ENCODE measurements at regions not wholly inside any gene's neighbourhood (a gene's known extent, or its start where the extent isn't known, plus 50 kb on each side); places are given as distances from the start of the nearest gene placed in this dataset.
"Not testable (repeated sequence)": the region's sequence is repeated elsewhere in the genome, so short reads cannot be mapped to it uniquely, and the experiment has no call there.

DNA sequence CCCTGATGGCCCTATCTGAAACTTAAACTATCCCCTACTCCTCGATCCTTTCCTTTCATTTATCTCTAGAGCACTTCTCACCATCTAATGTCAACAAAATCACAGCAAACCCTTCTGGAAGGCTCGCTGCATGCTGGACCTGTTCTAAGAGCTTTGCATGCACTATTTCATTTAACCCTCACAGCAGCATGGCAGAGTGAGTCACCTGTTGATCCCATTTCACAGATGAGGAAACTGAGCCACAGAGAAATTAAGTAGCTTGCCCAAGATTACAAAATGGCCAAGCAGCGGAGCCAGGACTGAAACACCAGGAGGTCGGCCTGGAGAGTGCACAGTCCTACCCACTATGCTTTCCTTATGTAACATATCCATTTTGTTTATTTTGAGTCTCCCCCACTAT is 93.1 kb downstream of the ZNF622 start:
- Histone ChIP-seq H3K36me3 (ENCODE audit: control insufficient read depth in 3 of 3, insufficient read depth in 2 of 3, low read depth in 1 of 3, low read length in 3 of 3) (no peaks in the 10 kb centered on the region), H3K27ac (ENCODE audit: low read depth in 1 of 3, low read length in 2 of 3) (no peak overlapping the region), H3K9me3 (ENCODE audit: control insufficient read depth in 2 of 2, insufficient read depth in 1 of 2, low read depth in 1 of 2, low read length in 1 of 2) (no peaks in the 10 kb centered on the region), H3K4me3 (ENCODE audit: low read depth in 1 of 3, low read length in 3 of 3) (no peak overlapping the region), H3K27me3 (ENCODE audit: control insufficient read depth in 3 of 3, insufficient read depth in 3 of 3, low read length in 3 of 3) (no peaks in the 10 kb centered on the region), H3K4me1 (ENCODE audit: control insufficient read depth in 3 of 3, insufficient read depth in 2 of 3, low read depth in 1 of 3, low read length in 2 of 3) (no peaks in the 10 kb centered on the region)
- 58 to 66% (median 61%) methylated on average over 4 of the region's 4 CpGs for WGBS, 3 donors
- no peak for DNase-seq
- no peak for FAIRE-seq

DNA sequence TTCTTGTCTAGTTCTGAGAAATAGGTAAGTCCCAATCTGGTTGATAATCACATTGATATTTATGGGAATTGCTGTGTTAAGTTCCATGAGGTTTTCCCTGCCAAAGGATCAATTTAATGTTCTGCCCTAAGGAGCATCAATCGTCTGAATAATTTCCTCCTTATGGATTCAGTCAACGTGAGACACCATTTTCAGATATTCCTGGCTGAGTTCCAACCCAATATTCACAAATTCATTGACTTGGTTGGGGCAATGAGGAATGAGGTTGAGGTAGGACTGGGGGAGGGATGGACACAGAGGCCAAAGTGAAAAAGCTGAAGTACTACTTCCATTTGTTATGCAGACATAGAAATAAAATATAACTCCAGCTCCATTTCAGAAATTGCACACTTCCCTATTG is 99.1 kb downstream of the ZNF622 start:
- H3K4me1 ChIP-seq (ENCODE audit: control insufficient read depth in 3 of 3, insufficient read depth in 2 of 3, low read depth in 1 of 3, low read length in 2 of 3) = no peaks in the 10 kb centered on the region
- 56 to 66% (median 60%) methylated on average over 2 of the region's 2 CpGs for WGBS, 3 donors
- no peaks in the 10 kb centered on the region for H3K9me3 ChIP-seq (ENCODE audit: control insufficient read depth in 2 of 2, insufficient read depth in 1 of 2, low read depth in 1 of 2, low read length in 1 of 2)
- H3K27me3 ChIP-seq (ENCODE audit: control insufficient read depth in 3 of 3, insufficient read depth in 3 of 3, low read length in 3 of 3) = no peaks in the 10 kb centered on the region
- DNase-seq = no peak
- H3K4me3 ChIP-seq (ENCODE audit: low read depth in 1 of 3, low read length in 3 of 3) = no peak overlapping the region
- no peak for FAIRE-seq
- no peak overlapping the region for H3K27ac ChIP-seq (ENCODE audit: low read depth in 1 of 3, low read length in 2 of 3)
- H3K36me3 ChIP-seq (ENCODE audit: control insufficient read depth in 3 of 3, insufficient read depth in 2 of 3, low read depth in 1 of 3, low read length in 3 of 3) = no peaks in the 10 kb centered on the region

DNA sequence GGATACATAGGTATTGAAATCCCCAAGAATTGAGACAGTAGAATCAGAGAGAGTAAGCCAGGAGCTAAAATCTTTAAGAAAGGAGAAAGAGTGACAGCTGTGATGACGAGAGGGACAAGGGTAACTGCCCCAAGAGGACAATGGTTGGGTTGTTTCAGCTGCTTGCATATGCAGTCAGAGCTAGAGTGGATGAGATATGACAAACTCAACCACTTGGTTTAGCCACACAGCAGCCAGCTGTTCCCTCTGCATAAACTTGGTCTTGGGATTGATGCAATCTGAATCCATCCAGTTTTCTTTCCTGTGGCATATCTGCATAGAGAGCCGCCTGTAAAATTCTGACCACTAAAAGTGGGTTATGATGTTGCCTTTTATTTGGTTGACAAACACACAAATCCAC is 100.7 kb downstream of the ZNF622 start:
- Histone ChIP-seq H3K9me3 (ENCODE audit: control insufficient read depth in 2 of 2, insufficient read depth in 1 of 2, low read depth in 1 of 2, low read length in 1 of 2) (no peaks in the 10 kb centered on the region), H3K4me3 (ENCODE audit: low read depth in 1 of 3, low read length in 3 of 3) (no peak overlapping the region), H3K36me3 (ENCODE audit: control insufficient read depth in 3 of 3, insufficient read depth in 2 of 3, low read depth in 1 of 3, low read length in 3 of 3) (no peaks in the 10 kb centered on the region), H3K27me3 (ENCODE audit: control insufficient read depth in 3 of 3, insufficient read depth in 3 of 3, low read length in 3 of 3) (no peaks in the 10 kb centered on the region), H3K27ac (ENCODE audit: low read depth in 1 of 3, low read length in 2 of 3) (no peak overlapping the region), H3K4me1 (ENCODE audit: control insufficient read depth in 3 of 3, insufficient read depth in 2 of 3, low read depth in 1 of 3, low read length in 2 of 3) (no peaks in the 10 kb centered on the region)
- FAIRE-seq = no peak
- WGBS, 3 donors = 49 to 66% (median 63%) methylated on average over 2 of the region's 2 CpGs
- no peak for DNase-seq

DNA sequence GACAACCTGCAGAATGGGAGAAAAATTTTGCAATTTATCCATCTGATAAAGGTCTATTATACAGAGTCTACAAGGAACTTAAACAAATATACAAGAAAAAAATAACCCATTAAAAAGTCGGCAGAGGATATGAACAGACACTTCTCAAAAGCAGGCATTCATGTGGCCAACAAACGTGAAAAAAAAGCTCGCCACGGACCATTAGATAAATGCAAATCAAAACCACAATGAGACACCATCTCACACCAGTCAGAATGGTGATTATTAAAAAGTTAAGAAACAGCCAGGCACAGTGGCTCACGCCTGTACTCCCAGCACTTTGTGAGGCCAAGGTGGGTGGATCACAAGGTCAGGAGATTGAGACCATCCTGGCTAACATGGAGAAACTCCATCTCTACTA is 112.2 kb downstream of the ZNF622 start:
- not testable (repeated sequence) for H3K27me3 ChIP-seq (ENCODE audit: control insufficient read depth in 3 of 3, insufficient read depth in 3 of 3, low read length in 3 of 3); H3K4me1 ChIP-seq (ENCODE audit: control insufficient read depth in 3 of 3, insufficient read depth in 2 of 3, low read depth in 1 of 3, low read length in 2 of 3); H3K4me3 ChIP-seq (ENCODE audit: low read depth in 1 of 3, low read length in 3 of 3); H3K9me3 ChIP-seq (ENCODE audit: control insufficient read depth in 2 of 2, insufficient read depth in 1 of 2, low read depth in 1 of 2, low read length in 1 of 2); DNase-seq; H3K27ac ChIP-seq (ENCODE audit: low read depth in 1 of 3, low read length in 2 of 3); FAIRE-seq; H3K36me3 ChIP-seq (ENCODE audit: control insufficient read depth in 3 of 3, insufficient read depth in 2 of 3, low read depth in 1 of 3, low read length in 3 of 3)
- 71 to 87% (median 87%) methylated on average over 5 of the region's 5 CpGs for WGBS, 3 donors

DNA sequence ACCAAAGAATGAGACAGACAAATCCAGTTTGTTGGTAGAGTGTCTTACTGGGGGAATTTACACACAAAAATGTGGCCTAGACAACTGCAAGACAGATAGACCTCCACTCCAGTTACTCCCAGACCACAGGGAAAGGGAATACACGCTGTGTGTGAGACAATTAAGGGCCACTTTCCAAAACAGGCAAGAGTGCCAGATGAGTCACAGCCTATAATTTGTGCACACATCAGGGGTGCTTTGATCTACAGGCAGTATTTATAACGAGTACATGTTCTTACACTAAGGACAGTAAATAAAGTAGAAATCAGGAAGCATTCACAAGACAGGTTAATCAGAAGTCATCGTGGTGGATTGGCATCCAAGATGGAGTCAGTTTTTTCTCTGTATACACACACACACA is 114.8 kb downstream of the ZNF622 start:
- H3K36me3 ChIP-seq (ENCODE audit: control insufficient read depth in 3 of 3, insufficient read depth in 2 of 3, low read depth in 1 of 3, low read length in 3 of 3) = no peaks in the 10 kb centered on the region
- DNase-seq (no peak), FAIRE-seq (no peak)
- no peaks in the 10 kb centered on the region for H3K9me3 ChIP-seq (ENCODE audit: control insufficient read depth in 2 of 2, insufficient read depth in 1 of 2, low read depth in 1 of 2, low read length in 1 of 2)
- no peaks in the 10 kb centered on the region for H3K4me1 ChIP-seq (ENCODE audit: control insufficient read depth in 3 of 3, insufficient read depth in 2 of 3, low read depth in 1 of 3, low read length in 2 of 3)
- H3K27me3 ChIP-seq (ENCODE audit: control insufficient read depth in 3 of 3, insufficient read depth in 3 of 3, low read length in 3 of 3) = no peaks in the 10 kb centered on the region
- no peak overlapping the region for H3K4me3 ChIP-seq (ENCODE audit: low read depth in 1 of 3, low read length in 3 of 3)
- 19 to 68% (median 31%) methylated on average over 3 of the region's 3 CpGs for WGBS, 3 donors
- no peak overlapping the region for H3K27ac ChIP-seq (ENCODE audit: low read depth in 1 of 3, low read length in 2 of 3)

DNA sequence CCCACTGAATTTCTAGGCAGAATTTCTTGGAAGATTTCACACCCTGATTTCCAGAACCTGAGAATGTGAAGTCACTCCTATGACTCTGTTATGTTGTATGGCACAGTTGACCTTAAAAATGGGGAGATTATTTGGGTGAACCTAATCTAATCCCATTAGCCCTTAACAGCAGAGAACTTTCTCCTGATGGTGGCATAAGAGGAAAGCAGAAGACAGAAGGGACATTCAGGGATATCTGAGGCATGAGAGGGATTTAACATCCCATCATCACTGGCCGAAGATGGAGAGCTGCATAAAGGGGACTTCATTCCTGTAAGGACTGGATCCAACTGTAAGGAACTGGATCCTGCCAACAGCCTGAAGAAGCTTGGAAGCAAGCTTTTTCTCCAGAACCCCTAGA is 119.2 kb downstream of the ZNF622 start:
- no peaks in the 10 kb centered on the region for H3K4me1 ChIP-seq (ENCODE audit: control insufficient read depth in 3 of 3, insufficient read depth in 2 of 3, low read depth in 1 of 3, low read length in 2 of 3)
- no peaks in the 10 kb centered on the region for H3K36me3 ChIP-seq (ENCODE audit: control insufficient read depth in 3 of 3, insufficient read depth in 2 of 3, low read depth in 1 of 3, low read length in 3 of 3)
- WGBS, 3 donors = 0 to 48% (median 35%) methylated on average over 1 of the region's 1 CpG
- no peaks in the 10 kb centered on the region for H3K27me3 ChIP-seq (ENCODE audit: control insufficient read depth in 3 of 3, insufficient read depth in 3 of 3, low read length in 3 of 3)
- no peaks in the 10 kb centered on the region for H3K9me3 ChIP-seq (ENCODE audit: control insufficient read depth in 2 of 2, insufficient read depth in 1 of 2, low read depth in 1 of 2, low read length in 1 of 2)
- DNase-seq (no peak), FAIRE-seq (no peak)
- H3K27ac ChIP-seq (ENCODE audit: low read depth in 1 of 3, low read length in 2 of 3) = no peak overlapping the region
- H3K4me3 ChIP-seq (ENCODE audit: low read depth in 1 of 3, low read length in 3 of 3) = no peak overlapping the region

DNA sequence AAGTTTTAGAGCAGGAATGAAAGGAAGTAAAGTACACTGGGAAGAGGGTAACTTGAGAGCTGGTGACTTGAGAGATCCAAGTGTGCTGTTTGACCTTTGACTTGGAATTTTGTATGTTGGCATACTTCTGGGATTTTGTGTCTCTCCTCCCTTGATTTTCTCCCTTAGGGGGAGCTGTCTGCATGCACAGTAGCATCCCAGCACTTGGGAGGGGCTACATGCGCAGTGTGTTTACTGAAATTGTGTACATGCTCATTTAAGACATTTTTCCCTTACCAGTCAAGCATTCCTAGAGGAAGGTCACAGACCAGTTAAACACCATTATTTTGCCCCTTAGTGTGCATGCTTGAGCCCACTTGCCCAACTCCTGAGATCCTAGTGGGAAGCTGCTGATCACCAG is 120.1 kb downstream of the ZNF622 start:
- no peaks in the 10 kb centered on the region for H3K36me3 ChIP-seq (ENCODE audit: control insufficient read depth in 3 of 3, insufficient read depth in 2 of 3, low read depth in 1 of 3, low read length in 3 of 3)
- DNase-seq = no peak
- no peak for FAIRE-seq
- 85 to 94% (median 90%) methylated on average over 1 of the region's 1 CpG for WGBS, 3 donors
- no peaks in the 10 kb centered on the region for H3K9me3 ChIP-seq (ENCODE audit: control insufficient read depth in 2 of 2, insufficient read depth in 1 of 2, low read depth in 1 of 2, low read length in 1 of 2)
- no peak overlapping the region for H3K27ac ChIP-seq (ENCODE audit: low read depth in 1 of 3, low read length in 2 of 3)
- no peaks in the 10 kb centered on the region for H3K4me1 ChIP-seq (ENCODE audit: control insufficient read depth in 3 of 3, insufficient read depth in 2 of 3, low read depth in 1 of 3, low read length in 2 of 3)
- H3K4me3 ChIP-seq (ENCODE audit: low read depth in 1 of 3, low read length in 3 of 3) = no peak overlapping the region
- H3K27me3 ChIP-seq (ENCODE audit: control insufficient read depth in 3 of 3, insufficient read depth in 3 of 3, low read length in 3 of 3) = no peaks in the 10 kb centered on the region

DNA sequence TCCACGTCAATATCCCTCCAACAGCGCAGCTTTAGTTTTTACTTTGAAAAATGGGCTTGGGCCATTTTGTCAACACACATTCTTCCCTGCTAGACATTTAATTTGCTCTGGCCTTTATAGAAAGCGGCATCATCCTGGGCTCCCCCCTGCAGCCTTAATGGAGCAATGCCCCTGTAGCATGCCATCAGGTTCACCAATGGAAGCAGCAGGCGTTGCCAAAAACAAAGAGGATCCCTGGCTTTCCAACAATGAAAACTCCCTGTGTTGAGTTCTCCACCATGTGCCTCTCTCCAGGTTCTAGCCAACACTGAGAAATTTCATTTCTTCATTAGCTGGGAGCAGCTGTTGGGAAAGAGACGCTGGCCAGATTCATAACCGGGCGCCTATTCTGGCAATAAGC is 139.5 kb downstream of the ZNF622 start:
- Histone ChIP-seq H3K36me3 (ENCODE audit: control insufficient read depth in 3 of 3, insufficient read depth in 2 of 3, low read depth in 1 of 3, low read length in 3 of 3) (no peaks in the 10 kb centered on the region), H3K27ac (ENCODE audit: low read depth in 1 of 3, low read length in 2 of 3) (no peak overlapping the region), H3K9me3 (ENCODE audit: control insufficient read depth in 2 of 2, insufficient read depth in 1 of 2, low read depth in 1 of 2, low read length in 1 of 2) (no peaks in the 10 kb centered on the region), H3K4me1 (ENCODE audit: control insufficient read depth in 3 of 3, insufficient read depth in 2 of 3, low read depth in 1 of 3, low read length in 2 of 3) (no peaks in the 10 kb centered on the region), H3K27me3 (ENCODE audit: control insufficient read depth in 3 of 3, insufficient read depth in 3 of 3, low read length in 3 of 3) (no peaks in the 10 kb centered on the region), H3K4me3 (ENCODE audit: low read depth in 1 of 3, low read length in 3 of 3) (no peak overlapping the region)
- WGBS, 3 donors = 76 to 90% (median 77%) methylated on average over 7 of the region's 7 CpGs
- FAIRE-seq (no peak), DNase-seq (no peak)

DNA sequence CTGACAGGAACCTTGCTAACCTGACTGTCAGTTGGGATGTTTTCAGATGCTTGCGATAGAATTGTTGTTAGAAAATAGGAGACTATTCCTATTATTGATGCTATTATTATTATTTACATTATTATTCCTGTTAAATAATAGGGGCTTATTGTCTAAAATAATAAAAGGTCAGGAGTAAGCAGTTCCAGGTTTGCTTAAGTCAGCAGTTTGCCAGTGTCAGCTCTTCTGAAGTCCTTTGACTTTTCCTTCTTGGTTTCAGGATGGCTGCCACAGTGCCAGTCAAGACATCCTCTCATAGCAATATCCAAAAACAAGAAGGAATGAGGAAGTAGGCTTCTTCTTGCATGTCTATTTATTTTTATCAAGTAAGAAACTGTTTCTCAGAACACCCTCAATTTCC is 141.7 kb upstream of the MARCHF11 start:
- no peak overlapping the region for H3K27ac ChIP-seq (ENCODE audit: low read depth in 1 of 3, low read length in 2 of 3)
- no peaks in the 10 kb centered on the region for H3K9me3 ChIP-seq (ENCODE audit: control insufficient read depth in 2 of 2, insufficient read depth in 1 of 2, low read depth in 1 of 2, low read length in 1 of 2)
- H3K27me3 ChIP-seq (ENCODE audit: control insufficient read depth in 3 of 3, insufficient read depth in 3 of 3, low read length in 3 of 3) = no peaks in the 10 kb centered on the region
- no peak for DNase-seq
- 97 to 100% (median 98%) methylated on average over 1 of the region's 1 CpG for WGBS, 3 donors
- H3K4me1 ChIP-seq (ENCODE audit: control insufficient read depth in 3 of 3, insufficient read depth in 2 of 3, low read depth in 1 of 3, low read length in 2 of 3) = no peaks in the 10 kb centered on the region
- H3K36me3 ChIP-seq (ENCODE audit: control insufficient read depth in 3 of 3, insufficient read depth in 2 of 3, low read depth in 1 of 3, low read length in 3 of 3) = no peaks in the 10 kb centered on the region
- H3K4me3 ChIP-seq (ENCODE audit: low read depth in 1 of 3, low read length in 3 of 3) = no peak overlapping the region
- FAIRE-seq = no peak
